Spleen (tissue), 7 donors: ENCODE measurements at regions not wholly inside any gene's neighbourhood (a gene's known extent, or its start where the extent isn't known, plus 50 kb on each side); places are given as distances from the start of the nearest gene placed in this dataset.

Experiments used
- POLR2A ChIP-seq, 3 donors: fragments of 450-650 bp; IDR thresholded peaks; one replicate each; pipeline ENCODE4 v1.5.1; 2017; ENCODE audit warnings: antibody characterized with exemption in 3 of 3, mild to moderate bottlenecking in 1 of 3
- POLR2AphosphoS5 ChIP-seq, 3 donors: sonication (generic); formaldehyde crosslinking; IDR thresholded peaks; one replicate each; pipeline ENCODE4 v1.5.1; 2017; ENCODE audit warnings: antibody characterized with exemption in 3 of 3
- TF ChIP-seq, protein P1 (sequence below), 11 experiments: fragments of 200-600 bp in 7 of 11; fragments of 450-650 bp in 4 of 11; sonication (generic) in 4 of 11; IDR thresholded peaks in 8 of 11; conservative IDR thresholded peaks in 3 of 11; 1 replicate in 7 of 11; 2 replicates in 4 of 11; pipeline versions ENCODE4 v1.4.0 to v1.8.0; 2016 to 2021; ENCODE audit warnings: antibody characterized with exemption in 11 of 11, inconsistent platforms in 4 of 11, mild to moderate bottlenecking in 1 of 11
- donor health status: DM: no; HTN: no; CAD: no; lungs with moderate emphysema.
- donor health status: DM: no; HTN: no; CAD: no.
- donor health status: DM: no; HTN: no; CAD: no.

GRCh38 chr2:204353823-204354222 lies 191.5 kb upstream of the PARD3B start:
- TF ChIP-seq, protein P1, sequence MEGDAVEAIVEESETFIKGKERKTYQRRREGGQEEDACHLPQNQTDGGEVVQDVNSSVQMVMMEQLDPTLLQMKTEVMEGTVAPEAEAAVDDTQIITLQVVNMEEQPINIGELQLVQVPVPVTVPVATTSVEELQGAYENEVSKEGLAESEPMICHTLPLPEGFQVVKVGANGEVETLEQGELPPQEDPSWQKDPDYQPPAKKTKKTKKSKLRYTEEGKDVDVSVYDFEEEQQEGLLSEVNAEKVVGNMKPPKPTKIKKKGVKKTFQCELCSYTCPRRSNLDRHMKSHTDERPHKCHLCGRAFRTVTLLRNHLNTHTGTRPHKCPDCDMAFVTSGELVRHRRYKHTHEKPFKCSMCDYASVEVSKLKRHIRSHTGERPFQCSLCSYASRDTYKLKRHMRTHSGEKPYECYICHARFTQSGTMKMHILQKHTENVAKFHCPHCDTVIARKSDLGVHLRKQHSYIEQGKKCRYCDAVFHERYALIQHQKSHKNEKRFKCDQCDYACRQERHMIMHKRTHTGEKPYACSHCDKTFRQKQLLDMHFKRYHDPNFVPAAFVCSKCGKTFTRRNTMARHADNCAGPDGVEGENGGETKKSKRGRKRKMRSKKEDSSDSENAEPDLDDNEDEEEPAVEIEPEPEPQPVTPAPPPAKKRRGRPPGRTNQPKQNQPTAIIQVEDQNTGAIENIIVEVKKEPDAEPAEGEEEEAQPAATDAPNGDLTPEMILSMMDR (IDR thresholded peaks at IDR 0.05 in 8 of 11, conservative IDR thresholded peaks at IDR 0.05 in 3 of 11), result no peak
- no peak for TF ChIP-seq POLR2A (IDR thresholded peaks at IDR 0.05)
- TF ChIP-seq POLR2AphosphoS5 (IDR thresholded peaks at IDR 0.05), result no peak
